ENCODE measurements at regions not wholly inside any gene's neighbourhood (a gene's known extent, or its start where the extent isn't known, plus 50 kb on each side); places are given as distances from the start of the nearest gene placed in this dataset.

- POLR2A ChIA-PET, result no interaction called here
- no peak for DNase-seq
These were observed 279.6 kb downstream of the CYRIA start for GRCh38 chr2:16386031-16386430.

GRCh38 chr2:16385341-16385740, 280.3 kb downstream of the CYRIA start:
- Histone ChIP-seq H3K9me2 (no peaks in the 10 kb centered on the region), H3K27ac (ENCODE audit: low read depth in 2 of 2, low read length in 1 of 2) (no peak overlapping the region), H3K4me1 (ENCODE audit: control insufficient read depth in 1 of 2, insufficient read depth in 2 of 2, low read depth in 1 of 2, low read length in 1 of 2) (peaks cover 0 to 5% of the 10 kb centered on the region in 2 experiments; a peak in 1 of 4 replicates), H3K4me3 (ENCODE audit: low read depth in 2 of 2, low read length in 1 of 2) (no peak overlapping the region), H3K36me3 (replicated peaks in 1 of 2; ENCODE audit: control insufficient read depth in 1 of 2, insufficient read depth in 2 of 2, low read length in 1 of 2) (no peaks in the 10 kb centered on the region), H2AFZ (ENCODE audit: low read depth) (no peak overlapping the region), H3F3A (replicated peaks; ENCODE audit: insufficient read depth) (no peaks in the 10 kb centered on the region), H3K9me3 (peaks cover 5% of the 10 kb centered on the region; the same call in 1 of the 2 replicates), H3K4me2 (no peak overlapping the region), H3K27me3 (ENCODE audit: insufficient read depth) (no peaks in the 10 kb centered on the region), H3K9ac (no peak overlapping the region), H4K20me1 (ENCODE audit: insufficient read depth) (0 out of 2 replicates have a peak, but pooled peaks cover 4% of the 10 kb centered on the region), H3K79me2 (ENCODE audit: insufficient read depth) (no peaks in the 10 kb centered on the region)
- TF ChIP-seq USF2 (IDR thresholded peaks at IDR 0.05; ENCODE audit: borderline replicate concordance, low read depth, low read length), result no peak
- no peak for TF ChIP-seq CTCF (IDR thresholded peaks at IDR 0.05)
- TF ChIP-seq FOXJ3 (CRISPR knock-in tag; IDR thresholded peaks at IDR 0.05), result no peak
- TF ChIP-seq EZH2phosphoT487 (IDR thresholded peaks at IDR 0.05; ENCODE audit: borderline replicate concordance, low read depth), result no peak
- TF ChIP-seq USF1 (IDR thresholded peaks at IDR 0.05; ENCODE audit: borderline replicate concordance, low read depth), result no peak
- no peak for TF ChIP-seq RXRA (IDR thresholded peaks at IDR 0.05; ENCODE audit: borderline replicate concordance, low read depth)
- no peak for TF ChIP-seq TCF12 (IDR thresholded peaks at IDR 0.05)
- no peak for TF ChIP-seq TAF1 (IDR thresholded peaks at IDR 0.05; ENCODE audit: borderline replicate concordance, low read depth, low read length)
- CTCF ChIA-PET, result interaction anchor here (0.9 kb wide), 1 partner anchor 13 kb away, joined by 4 read pairs; no protein-coding TSS in a partner anchor
- WGBS (ENCODE audit: low lambda C conversion rate), result 32% methylated on average over 3 of the region's 3 CpGs
- POLR2A ChIA-PET, result no interaction called here
- no peak for DNase-seq

More at GRCh38 chr2:16386031-16386430, 279.6 kb downstream of the CYRIA start:
- Histone ChIP-seq H3K4me1 (ENCODE audit: control insufficient read depth in 1 of 2, insufficient read depth in 2 of 2, low read depth in 1 of 2, low read length in 1 of 2) (peaks cover 0 to 5% of the 10 kb centered on the region in 2 experiments; a peak in 1 of 4 replicates), H2AFZ (ENCODE audit: low read depth) (no peak overlapping the region), H3K36me3 (replicated peaks in 1 of 2; ENCODE audit: control insufficient read depth in 1 of 2, insufficient read depth in 2 of 2, low read length in 1 of 2) (no peaks in the 10 kb centered on the region), H3K4me3 (ENCODE audit: low read depth in 2 of 2, low read length in 1 of 2) (no peak overlapping the region), H4K20me1 (ENCODE audit: insufficient read depth) (0 out of 2 replicates have a peak, but pooled peaks cover 4% of the 10 kb centered on the region), H3K9ac (no peak overlapping the region), H3K9me2 (no peaks in the 10 kb centered on the region), H3K9me3 (0 out of 2 replicates have a peak, but pooled peaks cover 5% of the 10 kb centered on the region), H3K27ac (ENCODE audit: low read depth in 2 of 2, low read length in 1 of 2) (no peak overlapping the region), H3K27me3 (ENCODE audit: insufficient read depth) (no peaks in the 10 kb centered on the region), H3K4me2 (no peak overlapping the region), H3K79me2 (ENCODE audit: insufficient read depth) (no peaks in the 10 kb centered on the region), H3F3A (replicated peaks; ENCODE audit: insufficient read depth) (no peaks in the 10 kb centered on the region)
- 16% methylated on average over 2 of the region's 2 CpGs for WGBS (ENCODE audit: low lambda C conversion rate)
- CTCF ChIA-PET, result interaction anchor here (1.7 kb wide), 1 partner anchor 446 kb away, joined by 5 read pairs; the partner anchor contains the start of gene MYCN
- TF ChIP-seq TEAD4 (IDR thresholded peaks at IDR 0.05; ENCODE audit: borderline replicate concordance, insufficient read depth) (no peak), GABPA (IDR thresholded peaks at IDR 0.05; ENCODE audit: low read depth) (no peak), MEF2A (IDR thresholded peaks at IDR 0.05; ENCODE audit: borderline replicate concordance, low read depth) (no peak), FOXM1 (IDR thresholded peaks at IDR 0.05; ENCODE audit: low read depth) (no peak), TCF12 (IDR thresholded peaks at IDR 0.05) (no peak), POLR2AphosphoS5 (IDR thresholded peaks at IDR 0.05; ENCODE audit: low read depth, low read length) (no peak), RAD21 (IDR thresholded peaks at IDR 0.05; ENCODE audit: low read length) (no peak), PBX3 (IDR thresholded peaks at IDR 0.05) (no peak), ELF1 (IDR thresholded peaks at IDR 0.05) (no peak), EZH2phosphoT487 (IDR thresholded peaks at IDR 0.05; ENCODE audit: borderline replicate concordance, low read depth) (no peak), RXRA (IDR thresholded peaks at IDR 0.05; ENCODE audit: borderline replicate concordance, low read depth) (no peak), SIN3A (IDR thresholded peaks at IDR 0.05; ENCODE audit: borderline replicate concordance, low read depth, low read length) (no peak), RCOR1 (IDR thresholded peaks at IDR 0.05; ENCODE audit: low read length) (no peak), YY1 (IDR thresholded peaks at IDR 0.05; ENCODE audit: low read depth) (no peak), SMC3 (IDR thresholded peaks at IDR 0.05; ENCODE audit: low read depth, low read length) (no peak), MAX (IDR thresholded peaks at IDR 0.05; ENCODE audit: low read depth) (no peak), NRF1 (IDR thresholded peaks at IDR 0.05; ENCODE audit: low read depth, low read length) (no peak)
